SKM-1 treated with dmso at 0.1 percent for 144 hours (cell line): ENCODE measurements at regions not wholly inside any gene's neighbourhood (a gene's known extent, or its start where the extent isn't known, plus 50 kb on each side); places are given as distances from the start of the nearest gene placed in this dataset.
A peak's percentile ranks its signal among the peaks of the same experiment; 100 is the strongest.
"Not testable (repeated sequence)": the region's sequence is repeated elsewhere in the genome, so short reads cannot be mapped to it uniquely, and the experiment has no call there.

Experiments
- DNase-seq: peaks from one replicate; lab custom pipeline; 2025; ENCODE audit not compliant: unreplicated experiment; lab: John Stamatoyannopoulos, UW

DNA sequence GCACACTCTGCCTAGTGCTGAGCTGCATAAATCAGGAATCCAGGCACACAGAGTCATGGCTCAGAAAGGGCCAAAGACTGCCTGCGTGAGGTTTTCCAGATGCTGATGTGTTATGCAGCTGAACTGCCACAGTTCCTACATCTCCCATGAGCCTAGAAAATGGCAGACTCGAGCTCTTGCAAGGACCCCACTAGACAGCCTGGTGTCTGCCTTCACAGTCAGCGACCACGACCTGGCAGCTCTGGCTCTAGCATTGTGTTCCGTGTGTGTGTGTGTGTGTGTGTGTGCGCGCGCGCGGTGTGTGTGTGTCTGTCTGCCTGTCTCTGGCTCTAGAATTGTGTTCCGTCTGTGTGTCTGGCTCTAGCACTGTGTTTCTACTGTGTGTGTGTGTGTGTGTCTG lies 203.6 kb upstream of the AGTR2 start:
- no peak for DNase-seq

DNA sequence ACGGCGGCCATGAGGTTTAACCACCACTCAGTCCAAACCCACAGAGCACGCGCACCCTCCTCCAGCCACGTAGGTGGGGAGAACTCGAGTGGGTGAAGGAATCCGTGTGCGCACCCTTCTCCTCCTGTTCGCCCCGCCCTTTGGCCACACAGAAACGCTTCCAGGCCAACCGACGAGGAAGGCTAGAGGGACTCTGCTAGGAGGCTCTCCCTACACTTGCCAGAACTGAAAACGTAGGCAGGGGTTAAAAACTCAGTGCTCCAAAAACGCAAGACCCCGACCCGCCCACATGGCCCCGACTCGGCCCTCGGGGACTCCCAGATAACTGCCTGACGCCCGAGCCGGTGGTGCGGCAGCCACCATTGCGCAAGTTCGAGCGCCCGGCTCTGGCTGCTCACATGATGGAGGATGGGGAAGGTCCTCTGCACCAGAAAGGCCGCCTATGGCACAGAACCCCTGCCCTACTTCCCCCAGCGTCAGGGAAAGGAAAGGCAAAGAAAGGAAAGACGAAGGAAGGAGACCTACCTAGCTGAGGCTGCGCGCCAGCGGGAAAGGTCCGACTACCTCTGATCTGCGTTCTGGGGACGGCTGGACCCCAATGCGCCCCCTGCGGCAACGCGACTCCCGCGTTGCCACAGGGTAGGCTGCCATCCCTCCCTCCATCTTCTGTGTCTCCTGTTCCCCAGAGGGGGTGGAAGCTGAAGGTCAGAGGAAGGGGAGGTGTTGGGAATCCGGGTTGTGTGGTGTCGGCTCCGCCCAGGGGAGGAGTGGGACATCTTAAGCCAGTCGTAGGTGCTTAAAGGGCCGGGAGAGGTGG lies 201.9 kb upstream of the AGTR2 start:
- DNase-seq = peak; percentile 50

- DNase-seq = no peak
Measured at GRCh38 chrX:115970718-115971117, 199.8 kb upstream of the AGTR2 start.

DNA sequence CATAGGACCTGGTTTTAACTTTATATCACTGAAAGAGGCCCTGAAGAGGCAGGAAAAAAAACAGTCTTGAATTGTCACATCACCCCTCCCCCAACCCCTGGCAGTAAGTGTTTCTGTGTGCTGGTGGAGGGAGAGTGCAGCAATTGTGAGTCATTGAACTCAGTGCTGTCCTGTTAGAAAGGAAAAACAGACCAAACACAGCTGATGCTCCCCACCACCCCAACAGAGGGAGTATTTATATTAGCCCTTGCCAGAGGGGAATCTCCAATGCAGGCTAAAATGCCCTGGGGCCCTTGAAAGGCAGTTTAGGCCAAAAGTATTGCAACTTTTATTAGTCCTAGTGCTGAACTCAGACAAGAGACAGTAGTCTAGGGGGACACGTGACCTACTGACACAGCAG lies 197.8 kb upstream of the AGTR2 start:
- no peak for DNase-seq

- DNase-seq = no peak
Measured at GRCh38 chrX:115978068-115978467, 192.5 kb upstream of the AGTR2 start.

GRCh38 chrX:115983148-115983547 lies 187.4 kb upstream of the AGTR2 start:
- DNase-seq = not testable (repeated sequence)

- not testable (repeated sequence) for DNase-seq
Measured at GRCh38 chrX:115987464-115987863, 183.1 kb upstream of the AGTR2 start.

GRCh38 chrX:115988825-115989224 lies 181.7 kb upstream of the AGTR2 start:
- DNase-seq = no peak

DNA sequence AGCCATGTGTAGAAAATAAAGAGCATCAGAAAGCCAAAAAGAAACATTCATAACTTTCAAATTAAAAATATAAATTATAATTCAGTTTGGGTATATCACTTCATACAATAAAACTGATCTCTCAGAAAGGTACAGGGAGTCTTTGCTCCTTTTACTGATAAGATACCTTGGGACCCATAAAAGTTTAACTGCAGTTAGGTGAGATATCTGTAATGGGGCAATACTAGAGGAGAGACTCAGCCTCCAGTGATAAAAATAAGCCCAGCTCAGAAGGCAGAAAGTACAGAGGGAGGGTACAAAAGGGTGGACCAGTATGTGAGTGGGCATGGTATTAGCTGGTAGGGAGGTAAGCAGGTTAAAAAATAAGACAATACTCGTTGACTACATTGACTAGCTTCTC lies 180.9 kb upstream of the AGTR2 start:
- DNase-seq = no peak

- DNase-seq = no peak
Measured at GRCh38 chrX:116009346-116009745, 161.2 kb upstream of the AGTR2 start.

DNA sequence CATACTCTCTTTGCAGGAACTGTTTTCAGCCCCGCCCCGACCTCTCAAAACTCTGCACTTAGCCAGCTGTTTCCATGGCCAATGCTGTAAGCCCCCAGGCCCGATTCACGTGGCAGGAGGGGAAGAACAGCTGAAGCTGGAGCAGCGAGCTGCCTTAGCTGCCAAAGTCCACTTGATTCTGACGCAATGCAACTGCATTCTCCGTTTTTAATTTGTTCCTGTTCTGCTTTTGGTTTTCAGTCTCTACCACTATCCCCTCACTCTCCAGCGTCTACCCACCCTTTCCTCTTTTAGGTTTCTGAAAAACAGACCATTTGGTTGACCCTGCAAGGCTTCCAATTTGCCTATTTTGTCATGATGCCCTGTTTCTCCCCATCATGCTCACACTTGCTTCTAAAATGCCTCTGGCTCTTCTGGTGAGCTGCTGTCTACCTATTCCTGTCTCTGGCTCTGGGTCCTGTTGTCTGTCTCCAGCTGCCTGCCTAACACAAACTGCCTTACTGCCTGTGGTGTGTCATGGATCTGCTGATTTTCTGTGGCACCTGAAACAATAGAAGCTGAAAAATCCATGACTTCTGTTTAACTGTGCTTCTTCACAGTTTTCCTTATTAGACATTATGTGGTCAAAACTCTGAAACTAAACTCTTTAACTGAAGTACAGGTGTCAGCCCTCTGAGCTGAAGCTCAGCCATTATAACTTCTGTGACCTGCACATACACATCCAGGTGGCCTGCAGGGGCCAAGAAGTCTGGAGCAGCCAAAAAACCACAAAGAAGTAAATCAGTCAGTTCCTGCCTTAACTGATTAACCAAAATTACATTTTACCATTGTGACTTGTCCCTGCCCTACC lies 160.5 kb upstream of the AGTR2 start:
- DNase-seq = peak; percentile 47

- DNase-seq = no peak
Measured at GRCh38 chrX:116010939-116011338, 159.6 kb upstream of the AGTR2 start.

GRCh38 chrX:116031331-116031730 lies 139.2 kb upstream of the AGTR2 start:
- DNase-seq = no peak
